Mammary epithelial cell (primary cell): ENCODE measurements at regions not wholly inside any gene's neighbourhood (a gene's known extent, or its start where the extent isn't known, plus 50 kb on each side); places are given as distances from the start of the nearest gene placed in this dataset.
"Not testable (repeated sequence)": the region's sequence is repeated elsewhere in the genome, so short reads cannot be mapped to it uniquely, and the experiment has no call there.

ENCODE experiments used
- EZH2 ChIP-seq: IDR thresholded peaks from 2 replicates; pipeline ENCODE4 v1.6.1; 2012; ENCODE audit warnings: low read length, inconsistent platforms, borderline replicate concordance
- TF ChIP-seq, protein P1 (sequence below), 2 donors: IDR thresholded peaks in 1 of 2; conservative IDR thresholded peaks in 1 of 2; 2 replicates each; pipeline ENCODE4 v1.5.1; 2011 to 2012; ENCODE audit warnings: inconsistent platforms in 2 of 2, low read length in 2 of 2, mild to moderate bottlenecking in 2 of 2, control low read depth in 1 of 2, low read depth in 1 of 2; ENCODE audit not compliant: insufficient read depth in 1 of 2; ENCODE audit errors: extremely low read depth in 1 of 2

DNA sequence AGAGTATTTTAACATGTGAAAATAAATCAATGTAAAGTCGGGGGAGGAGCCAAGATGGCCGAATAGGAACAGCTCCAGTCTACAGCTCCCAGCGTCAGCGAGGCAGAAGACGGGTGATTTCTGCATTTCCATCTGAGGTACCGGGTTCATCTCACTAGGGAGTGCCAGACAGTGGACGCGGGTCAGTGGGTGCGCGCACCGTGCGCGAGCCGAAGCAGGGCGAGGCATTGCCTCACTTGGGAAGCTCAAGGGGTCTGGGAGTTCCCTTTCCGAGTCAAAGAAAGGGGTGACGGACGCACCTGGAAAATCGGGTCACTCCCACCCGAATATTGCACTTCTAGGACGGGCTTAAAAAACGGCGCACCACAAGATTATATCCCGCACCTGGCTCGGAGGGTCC, 208.4 kb upstream of the LRTM1 start:
- not testable (repeated sequence) for TF ChIP-seq EZH2
- TF ChIP-seq, protein P1, sequence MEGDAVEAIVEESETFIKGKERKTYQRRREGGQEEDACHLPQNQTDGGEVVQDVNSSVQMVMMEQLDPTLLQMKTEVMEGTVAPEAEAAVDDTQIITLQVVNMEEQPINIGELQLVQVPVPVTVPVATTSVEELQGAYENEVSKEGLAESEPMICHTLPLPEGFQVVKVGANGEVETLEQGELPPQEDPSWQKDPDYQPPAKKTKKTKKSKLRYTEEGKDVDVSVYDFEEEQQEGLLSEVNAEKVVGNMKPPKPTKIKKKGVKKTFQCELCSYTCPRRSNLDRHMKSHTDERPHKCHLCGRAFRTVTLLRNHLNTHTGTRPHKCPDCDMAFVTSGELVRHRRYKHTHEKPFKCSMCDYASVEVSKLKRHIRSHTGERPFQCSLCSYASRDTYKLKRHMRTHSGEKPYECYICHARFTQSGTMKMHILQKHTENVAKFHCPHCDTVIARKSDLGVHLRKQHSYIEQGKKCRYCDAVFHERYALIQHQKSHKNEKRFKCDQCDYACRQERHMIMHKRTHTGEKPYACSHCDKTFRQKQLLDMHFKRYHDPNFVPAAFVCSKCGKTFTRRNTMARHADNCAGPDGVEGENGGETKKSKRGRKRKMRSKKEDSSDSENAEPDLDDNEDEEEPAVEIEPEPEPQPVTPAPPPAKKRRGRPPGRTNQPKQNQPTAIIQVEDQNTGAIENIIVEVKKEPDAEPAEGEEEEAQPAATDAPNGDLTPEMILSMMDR (conservative IDR thresholded peaks at IDR 0.05 in 1 of 2, IDR thresholded peaks at IDR 0.05 in 1 of 2; ENCODE audit: extremely low read depth in 1 of 2, insufficient read depth in 1 of 2, low read depth in 1 of 2, low read length in 2 of 2): not testable (repeated sequence)
